HepG2 (cell line): ENCODE measurements at regions not wholly inside any gene's neighbourhood (a gene's known extent, or its start where the extent isn't known, plus 50 kb on each side); places are given as distances from the start of the nearest gene placed in this dataset.

Source experiments
- ATAC-seq: fragments of 200-7000 bp; cut with Tn5 transposase; 3 replicates; pipeline ENCODE4 v1.9.1; 2020; ENCODE audit warnings: mild to moderate bottlenecking, moderate library complexity
- BruUV-seq: library from RNA; stranded (reverse); fragments of 400-500 nt; replicated peaks from 2 replicates; lab custom pipeline; 2021; lab: Mats Ljungman, UMichigan
- CTCF ChIA-PET: fragments of 300-600 bp; formaldehyde crosslinking; extraction: SDS; loops from one replicate; lab custom pipeline; 2021; ENCODE audit warnings: low total read pairs, inconsistent platforms, low intra/inter-chr PET ratio; lab: Yijun Ruan, JAX
- POLR2A ChIA-PET: fragments of 350-600 bp; sonication (Branson Sonifier 250); formaldehyde crosslinking; loops from one replicate; lab custom pipeline; 2020; ENCODE audit warnings: antibody characterized with exemption, inconsistent platforms; lab: Yijun Ruan, JAX
- DNase-seq: peaks from one replicate; pipeline ENCODE4 v3.0.0-alpha.2; 2015; ENCODE audit warnings: low spot score
- FAIRE-seq: peaks from 3 replicates; lab custom pipeline; 2011; peaks lifted over from hg19 to GRCh38; lab: Jason Lieb, UNC
- H2AFZ ChIP-seq: one replicate; pipeline ENCODE4 v1.6.1; 2011; ENCODE audit warnings: low read length, inconsistent platforms
- H3K27ac ChIP-seq: fragments of 300-600 bp; 3 replicates; pipeline ENCODE4 v1.8.0; 2011; ENCODE audit warnings: mixed run types, mild to moderate bottlenecking, mixed read lengths, low read length, inconsistent platforms; ENCODE audit not compliant: insufficient read depth; ENCODE audit errors: extremely low read length
- H3K27me3 ChIP-seq, 2 experiments: fragments of 200-600 bp in 1 of 2; 2 replicates in 1 of 2; 3 replicates in 1 of 2; pipeline versions ENCODE4 v1.6.0 to v1.8.0; 2011; ENCODE audit warnings: low read length in 2 of 2, mild to moderate bottlenecking in 2 of 2, moderate library complexity in 2 of 2, inconsistent platforms in 1 of 2; ENCODE audit not compliant: insufficient read depth in 2 of 2, control insufficient read depth in 1 of 2
- H3K36me3 ChIP-seq, 2 experiments: fragments of 200-600 bp in 1 of 2; replicated peaks in 1 of 2; 2 replicates in 1 of 2; 3 replicates in 1 of 2; pipeline versions ENCODE4 v1.5.1 to v1.8.0; 2011; ENCODE audit warnings: low read length in 2 of 2, inconsistent platforms in 1 of 2; ENCODE audit not compliant: insufficient read depth in 2 of 2, control insufficient read depth in 1 of 2
- H3K4me1 ChIP-seq: 2 replicates; pipeline ENCODE4 v1.5.1; 2012; ENCODE audit warnings: low read length, inconsistent platforms; ENCODE audit not compliant: insufficient read depth
- H3K4me2 ChIP-seq: 2 replicates; pipeline ENCODE4 v1.6.0; 2011; ENCODE audit warnings: low read depth, low read length, inconsistent platforms
- H3K4me3 ChIP-seq, 3 experiments: fragments of 200-600 bp in 1 of 3; sonication (generic), shearing (Covaris generic) in 1 of 3; replicated peaks in 1 of 3; 2 replicates each; pipeline ENCODE4 v1.5.1; 2011 to 2016; ENCODE audit warnings: low read length in 3 of 3, inconsistent platforms in 2 of 3, low read depth in 2 of 3, mild to moderate bottlenecking in 2 of 3, control low read depth in 1 of 3, mixed read lengths in 1 of 3; ENCODE audit not compliant: insufficient read depth in 1 of 3
- H3K79me2 ChIP-seq: one replicate; pipeline ENCODE4 v1.6.1; 2011; ENCODE audit warnings: low read length, inconsistent platforms; ENCODE audit not compliant: insufficient read depth
- H3K9ac ChIP-seq: 2 replicates; pipeline ENCODE4 v1.6.0; 2011; ENCODE audit warnings: mild to moderate bottlenecking, low read depth, low read length, inconsistent platforms; ENCODE audit not compliant: insufficient read depth
- H3K9me3 ChIP-seq: 2 replicates; pipeline ENCODE4 v1.5.1; 2012; ENCODE audit warnings: mild to moderate bottlenecking, low read length
- H4K20me1 ChIP-seq: 2 replicates; pipeline ENCODE4 v1.6.0; 2011; ENCODE audit warnings: inconsistent platforms, mild to moderate bottlenecking, low read length, moderate library complexity; ENCODE audit not compliant: insufficient read depth
- FOXJ3 ChIP-seq: sonication (generic); formaldehyde crosslinking; IDR thresholded peaks from 2 replicates; pipeline ENCODE4 v1.4.0; 2020; ENCODE audit warnings: missing genetic modification reagents, mild to moderate bottlenecking, borderline replicate concordance
- NR2F2 ChIP-seq: IDR thresholded peaks from 2 replicates; pipeline ENCODE4 v1.6.1; 2012; ENCODE audit warnings: low read depth, inconsistent platforms, borderline replicate concordance
- TSC22D2 ChIP-seq: sonication (generic); formaldehyde crosslinking; IDR thresholded peaks from 2 replicates; pipeline ENCODE4 v1.5.1; 2020; ENCODE audit warnings: missing genetic modification reagents, mild to moderate bottlenecking, borderline replicate concordance
- ZFP62 ChIP-seq: sonication (generic); formaldehyde crosslinking; IDR thresholded peaks from 2 replicates; pipeline ENCODE4 v1.4.0; 2020; ENCODE audit warnings: missing genetic modification reagents
- ZNF589 ChIP-seq: sonication (generic); formaldehyde crosslinking; conservative IDR thresholded peaks from 2 replicates; pipeline ENCODE4 v1.8.0; 2022; ENCODE audit warnings: mild to moderate bottlenecking, moderate library complexity, missing genetic modification reagents
- ZNF775 ChIP-seq: sonication (generic); formaldehyde crosslinking; IDR thresholded peaks from 2 replicates; pipeline ENCODE4 v1.4.0; 2020; ENCODE audit warnings: missing genetic modification reagents, mild to moderate bottlenecking, moderate library complexity, borderline replicate concordance
- in situ Hi-C: cut with HindIII; loops from 2 replicates; pipeline ENCODE4 v1.10.0; 2017; ENCODE audit warnings: low pct_unique_long_range_greater_than_20kb; ENCODE audit not compliant: extremely low pct_ligation_motif_present
- intact Hi-C: fragments of 100-400 bp; cut with micrococcal nuclease; formaldehyde crosslinking; loops from one replicate; pipeline ENCODE4 v1.10.0; 2022; ENCODE audit not compliant: unreplicated experiment
- TF ChIP-seq, protein P1 (sequence below): sonication (generic); formaldehyde crosslinking; IDR thresholded peaks from 2 replicates; pipeline ENCODE4 v1.9.0; 2021; ENCODE audit warnings: missing genetic modification reagents, borderline replicate concordance

DNA sequence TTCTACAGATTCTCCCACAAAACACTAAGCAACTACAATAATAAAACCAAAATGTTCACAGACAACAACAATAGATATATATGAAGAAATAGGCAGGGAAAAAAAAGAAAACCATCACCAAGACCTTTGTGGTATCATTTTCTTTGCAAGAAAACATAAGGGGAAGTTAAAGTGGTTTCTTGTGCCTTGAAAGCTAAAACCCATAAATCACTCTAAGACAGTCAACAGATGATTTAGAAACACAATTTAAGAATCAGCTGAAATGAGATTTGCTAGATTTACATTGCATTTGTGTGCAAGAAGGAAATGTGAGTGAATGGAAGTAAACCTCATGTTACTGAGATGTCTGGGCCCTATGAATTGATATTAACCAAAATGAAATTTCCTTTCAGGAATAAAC, 1265.4 kb upstream of the GJE1 start:
- Histone ChIP-seq H3K4me3 (no peak overlapping the region), H3K27ac (no peak overlapping the region), H4K20me1 (peaks cover 5% of the 10 kb centered on the region; the same call in 1 of the 2 replicates), H3K4me1 (no peaks in the 10 kb centered on the region), H3K27me3 (no peaks in the 10 kb centered on the region), H3K9me3 (no peaks in the 10 kb centered on the region), H3K79me2 (peaks cover 15% of the 10 kb centered on the region), H3K36me3 (0 out of 5 replicates have a peak, but pooled peaks cover 0 to 2% of the 10 kb centered on the region in 2 experiments), H3K9ac (no peak overlapping the region), H3K4me2 (no peak overlapping the region), H2AFZ (no peak overlapping the region)
- no peak for FAIRE-seq
- no peak for ATAC-seq
- ChIA-PET POLR2A (no interaction called here), CTCF (no interaction called here)
- DNase-seq: no peak
- in situ Hi-C loops: no loop called here
- intact Hi-C loops: no loop called here
- no TSS peak for BruUV-seq
- no peak for TF ChIP-seq ZFP62 (CRISPR knock-in tag)
- no peak for TF ChIP-seq NR2F2
- no peak for TF ChIP-seq ZNF589
- TF ChIP-seq TSC22D2 (CRISPR knock-in tag): no peak
- TF ChIP-seq, protein P1, sequence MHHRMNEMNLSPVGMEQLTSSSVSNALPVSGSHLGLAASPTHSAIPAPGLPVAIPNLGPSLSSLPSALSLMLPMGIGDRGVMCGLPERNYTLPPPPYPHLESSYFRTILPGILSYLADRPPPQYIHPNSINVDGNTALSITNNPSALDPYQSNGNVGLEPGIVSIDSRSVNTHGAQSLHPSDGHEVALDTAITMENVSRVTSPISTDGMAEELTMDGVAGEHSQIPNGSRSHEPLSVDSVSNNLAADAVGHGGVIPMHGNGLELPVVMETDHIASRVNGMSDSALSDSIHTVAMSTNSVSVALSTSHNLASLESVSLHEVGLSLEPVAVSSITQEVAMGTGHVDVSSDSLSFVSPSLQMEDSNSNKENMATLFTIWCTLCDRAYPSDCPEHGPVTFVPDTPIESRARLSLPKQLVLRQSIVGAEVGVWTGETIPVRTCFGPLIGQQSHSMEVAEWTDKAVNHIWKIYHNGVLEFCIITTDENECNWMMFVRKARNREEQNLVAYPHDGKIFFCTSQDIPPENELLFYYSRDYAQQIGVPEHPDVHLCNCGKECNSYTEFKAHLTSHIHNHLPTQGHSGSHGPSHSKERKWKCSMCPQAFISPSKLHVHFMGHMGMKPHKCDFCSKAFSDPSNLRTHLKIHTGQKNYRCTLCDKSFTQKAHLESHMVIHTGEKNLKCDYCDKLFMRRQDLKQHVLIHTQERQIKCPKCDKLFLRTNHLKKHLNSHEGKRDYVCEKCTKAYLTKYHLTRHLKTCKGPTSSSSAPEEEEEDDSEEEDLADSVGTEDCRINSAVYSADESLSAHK (CRISPR knock-in tag): no peak
- TF ChIP-seq ZNF775 (CRISPR knock-in tag): no peak
- no peak for TF ChIP-seq FOXJ3
